HCT116 (cell line): ENCODE measurements at regions not wholly inside any gene's neighbourhood (a gene's known extent, or its start where the extent isn't known, plus 50 kb on each side); places are given as distances from the start of the nearest gene placed in this dataset.

Source experiments
- ATAC-seq: fragments of 200-7000 bp; cut with Tn5 transposase; 2 replicates; pipeline ENCODE4 v1.9.1; 2020; ENCODE audit warnings: mild to moderate bottlenecking, moderate library complexity
- BruUV-seq: library from RNA; stranded (reverse); fragments of 400-500 nt; replicated peaks from 2 replicates; lab custom pipeline; 2021; lab: Mats Ljungman, UMichigan
- CTCF ChIA-PET: fragments of 300-600 bp; sonication (Branson Sonifier 250); formaldehyde crosslinking; loops from one replicate; lab custom pipeline; 2021; ENCODE audit warnings: antibody characterized with exemption; lab: Charles Lee
- POLR2A ChIA-PET: fragments of 300-600, 350-600 bp; sonication (Branson Sonifier 250); formaldehyde crosslinking; loops from one replicate; lab custom pipeline; 2021; ENCODE audit warnings: antibody characterized with exemption; lab: Charles Lee
- RAD21 ChIA-PET, 2 experiments: fragments of 300-600 bp; sonication (Branson Sonifier 250); formaldehyde crosslinking; loops; one replicate each; lab custom pipeline; 2023; ENCODE audit warnings: low total read pairs in 2 of 2; ENCODE audit not compliant: uncharacterized antibody in 2 of 2, unreplicated experiment in 2 of 2, low non-redundant PET in 1 of 2; lab: Charles Lee
- DNase-seq: peaks from one replicate; pipeline ENCODE4 v3.0.0-alpha.2; 2010; ENCODE audit warnings: low read depth, low spot score
- H2AFZ ChIP-seq: fragments of 200-600 bp; shearing (Covaris generic), sonication (generic); 2 replicates; pipeline ENCODE4 v1.6.1; 2017; ENCODE audit warnings: low read depth, mixed run types, mixed read lengths, antibody characterized with exemption, low read length; ENCODE audit not compliant: poor library complexity, severe bottlenecking
- H3K27ac ChIP-seq: 2 replicates; pipeline ENCODE4 v1.5.1; 2012; ENCODE audit warnings: low read depth, low read length
- H3K27me3 ChIP-seq: fragments of 200-600 bp; sonication (generic); 2 replicates; pipeline ENCODE4 v1.6.1; 2016; ENCODE audit warnings: mixed run types, low read length, mixed read lengths; ENCODE audit not compliant: insufficient read depth
- H3K36me3 ChIP-seq, 2 experiments: fragments of 200-500 bp in 1 of 2; fragments of 200-600 bp in 1 of 2; sonication (Bioruptor generic) in 1 of 2; sonication (generic) in 1 of 2; 2 replicates each; pipeline versions ENCODE4 v1.5.1 to v1.6.1; 2014 to 2016; ENCODE audit warnings: low read length in 2 of 2, inconsistent platforms in 1 of 2, mixed read lengths in 1 of 2, mixed run types in 1 of 2; ENCODE audit not compliant: insufficient read depth in 2 of 2, control insufficient read depth in 1 of 2
- H3K4me1 ChIP-seq, 2 experiments: fragments of 200-600 bp in 1 of 2; sonication (generic) in 1 of 2; 2 replicates each; pipeline versions ENCODE4 v1.5.1 to v1.6.1; 2012 to 2017; ENCODE audit warnings: low read length in 2 of 2, inconsistent platforms in 1 of 2, mild to moderate bottlenecking in 1 of 2, mixed read lengths in 1 of 2, mixed run types in 1 of 2, moderate library complexity in 1 of 2; ENCODE audit not compliant: insufficient read depth in 2 of 2, control insufficient read depth in 1 of 2
- H3K4me2 ChIP-seq: fragments of 200-600 bp; sonication (generic); 2 replicates; pipeline ENCODE4 v1.6.1; 2017; ENCODE audit warnings: mixed run types, low read length, mixed read lengths
- H3K4me3 ChIP-seq, 2 experiments: fragments of 200-600 bp in 1 of 2; sonication (generic) in 1 of 2; replicated peaks in 1 of 2; 2 replicates each; pipeline ENCODE4 v1.5.1; 2011 to 2016; ENCODE audit warnings: low read length in 2 of 2, control low read depth in 1 of 2, low read depth in 1 of 2, mild to moderate bottlenecking in 1 of 2, mixed read lengths in 1 of 2, mixed run types in 1 of 2
- H3K79me2 ChIP-seq: fragments of 200-600 bp; sonication (generic); 2 replicates; pipeline ENCODE4 v1.6.1; 2017; ENCODE audit warnings: mild to moderate bottlenecking, mixed run types, low read length, moderate library complexity, mixed read lengths; ENCODE audit not compliant: insufficient read depth
- H3K9ac ChIP-seq: fragments of 200-600 bp; sonication (generic); 2 replicates; pipeline ENCODE4 v1.6.1; 2016; ENCODE audit warnings: low read length, mixed read lengths
- H3K9me2 ChIP-seq: fragments of 200-600 bp; sonication (generic), shearing (Covaris generic); 2 replicates; pipeline ENCODE4 v1.6.1; 2017; ENCODE audit warnings: mixed run types, mild to moderate bottlenecking, moderate library complexity; ENCODE audit not compliant: insufficient read depth
- H3K9me3 ChIP-seq, 2 experiments: fragments of 200-500 bp in 1 of 2; fragments of 200-600 bp in 1 of 2; sonication (Bioruptor generic) in 1 of 2; sonication (generic) in 1 of 2; 2 replicates each; pipeline ENCODE4 v1.6.1; 2014 to 2017; ENCODE audit warnings: low read length in 2 of 2, mixed read lengths in 2 of 2, inconsistent platforms in 1 of 2, low read depth in 1 of 2, mild to moderate bottlenecking in 1 of 2, mixed run types in 1 of 2, moderate library complexity in 1 of 2; ENCODE audit not compliant: control insufficient read depth in 1 of 2, insufficient read depth in 1 of 2
- H4K20me1 ChIP-seq: fragments of 200-600 bp; sonication (generic), shearing (Covaris generic); 2 replicates; pipeline ENCODE4 v1.6.1; 2017; ENCODE audit warnings: mixed run types, mild to moderate bottlenecking, moderate library complexity; ENCODE audit not compliant: insufficient read depth
- CEBPB ChIP-seq: IDR thresholded peaks from 2 replicates; pipeline ENCODE4 v1.6.1; 2012; ENCODE audit warnings: low read depth
- EGR1 ChIP-seq: IDR thresholded peaks from 2 replicates; pipeline ENCODE4 v1.6.1; 2012; ENCODE audit warnings: low read depth
- ELF1 ChIP-seq: IDR thresholded peaks from 2 replicates; pipeline ENCODE4 v1.6.1; 2012; ENCODE audit warnings: low read depth, borderline replicate concordance
- EZH2 ChIP-seq: fragments of 200-600 bp; sonication (generic); IDR thresholded peaks from 2 replicates; pipeline ENCODE4 v1.6.1; 2017; ENCODE audit warnings: antibody characterized with exemption, mixed run types
- EZH2phosphoT487 ChIP-seq: fragments of 200-600 bp; IDR thresholded peaks from 2 replicates; pipeline ENCODE4 v1.6.1; 2018; ENCODE audit warnings: antibody characterized with exemption, borderline replicate concordance
- JUND ChIP-seq: IDR thresholded peaks from 2 replicates; pipeline ENCODE4 v1.6.1; 2012
- POLR2A ChIP-seq: IDR thresholded peaks from 2 replicates; pipeline ENCODE4 v1.7.0; 2011; ENCODE audit warnings: borderline replicate concordance; ENCODE audit not compliant: insufficient read depth, insufficient read length; ENCODE audit errors: extremely low read depth
- RAD21 ChIP-seq: IDR thresholded peaks from 2 replicates; pipeline ENCODE4 v1.6.1; 2012; ENCODE audit warnings: low read depth, mild to moderate bottlenecking
- SIN3A ChIP-seq: IDR thresholded peaks from 2 replicates; pipeline ENCODE4 v1.6.1; 2012; ENCODE audit warnings: low read depth
- YY1 ChIP-seq: IDR thresholded peaks from 2 replicates; pipeline ENCODE4 v1.6.1; 2011; ENCODE audit warnings: low read length, low read depth, moderate library complexity, mild to moderate bottlenecking; ENCODE audit not compliant: insufficient replicate concordance; ENCODE audit errors: extremely low read depth
- ZFX ChIP-seq: fragments of 450-650 bp; IDR thresholded peaks from 2 replicates; pipeline ENCODE4 v1.6.1; 2017
- ZNF274 ChIP-seq: fragments of 200-500 bp; sonication (Bioruptor generic); IDR thresholded peaks from 2 replicates; pipeline ENCODE4 v1.6.1; 2014; ENCODE audit warnings: mild to moderate bottlenecking, low read depth, low read length, inconsistent platforms
- intact Hi-C: fragments of 100-400 bp; cut with micrococcal nuclease; formaldehyde crosslinking; loops from 2 replicates; pipeline ENCODE4 v1.10.0; 2022
- TF ChIP-seq, protein P1 (sequence below): IDR thresholded peaks from 2 replicates; pipeline ENCODE4 v1.6.1; 2011; ENCODE audit warnings: mild to moderate bottlenecking, low read length, moderate library complexity; ENCODE audit not compliant: insufficient replicate concordance; ENCODE audit errors: extremely low read depth
- TF ChIP-seq, protein P2 (sequence below): IDR thresholded peaks from 2 replicates; pipeline ENCODE4 v1.6.1; 2012
- TF ChIP-seq, protein P3 (sequence below): IDR thresholded peaks from 2 replicates; pipeline ENCODE4 v1.6.1; 2012; ENCODE audit warnings: low read depth

DNA sequence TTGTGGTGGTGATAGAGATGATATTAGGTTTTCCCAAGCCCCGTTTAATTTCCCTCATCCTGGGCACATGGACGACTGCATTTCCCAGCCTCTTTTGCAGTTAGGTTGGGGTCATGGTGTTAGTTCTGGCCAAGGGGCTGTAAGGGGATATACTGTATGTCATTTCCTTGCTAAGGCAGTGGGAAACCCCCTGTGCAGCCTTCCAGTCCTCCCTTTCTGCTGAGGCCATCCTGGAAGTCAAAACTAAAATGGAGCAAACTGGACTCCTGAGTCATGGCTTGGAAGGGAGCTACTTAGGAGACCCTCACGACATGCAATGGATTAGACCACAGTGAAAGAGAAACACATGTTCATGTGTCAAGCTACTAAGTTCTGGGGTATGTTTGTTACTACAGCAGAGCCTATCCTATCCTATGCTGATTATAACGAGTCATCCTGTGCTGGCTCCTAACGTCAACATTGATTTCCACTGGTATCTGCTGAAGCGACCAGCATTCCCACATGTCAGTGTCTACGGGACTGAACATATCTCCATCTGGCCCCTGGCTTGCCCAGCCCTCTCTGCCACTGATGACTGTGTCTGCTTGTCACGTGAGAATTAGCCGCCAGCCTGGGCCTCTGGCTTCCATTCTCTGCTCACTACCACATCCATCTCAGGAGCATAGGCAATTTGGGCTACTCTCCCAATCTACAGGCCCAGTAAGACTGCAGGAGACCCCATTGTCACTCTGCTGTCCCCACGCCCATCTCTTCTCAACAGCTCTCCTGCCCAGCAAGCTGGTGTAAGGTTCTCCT lies 85.6 kb upstream of the MEF2A start:
- H4K20me1 ChIP-seq = no peaks in the 10 kb centered on the region
- intact Hi-C loops = no loop called here
- ATAC-seq (no peak), DNase-seq (no peak)
- no peaks in the 10 kb centered on the region for H3K27me3 ChIP-seq
- CTCF ChIA-PET = no interaction called here
- H3K36me3 ChIP-seq = no peaks in the 10 kb centered on the region
- H3K9ac ChIP-seq = no peak overlapping the region
- no peak overlapping the region for H3K27ac ChIP-seq
- H3K4me1 ChIP-seq = no peaks in the 10 kb centered on the region; a peak in 1 of 4 replicates
- POLR2A ChIA-PET = no interaction called here
- no peak overlapping the region for H3K4me3 ChIP-seq
- RAD21 ChIA-PET = no interaction called here
- H3K79me2 ChIP-seq = no peaks in the 10 kb centered on the region
- BruUV-seq = no TSS peak
- no peaks in the 10 kb centered on the region for H3K9me2 ChIP-seq
- no peaks in the 10 kb centered on the region for H3K9me3 ChIP-seq
- no peak overlapping the region for H3K4me2 ChIP-seq
- TF ChIP-seq EGR1 = no peak
- no peak for TF ChIP-seq ELF1
- TF ChIP-seq, protein P1, sequence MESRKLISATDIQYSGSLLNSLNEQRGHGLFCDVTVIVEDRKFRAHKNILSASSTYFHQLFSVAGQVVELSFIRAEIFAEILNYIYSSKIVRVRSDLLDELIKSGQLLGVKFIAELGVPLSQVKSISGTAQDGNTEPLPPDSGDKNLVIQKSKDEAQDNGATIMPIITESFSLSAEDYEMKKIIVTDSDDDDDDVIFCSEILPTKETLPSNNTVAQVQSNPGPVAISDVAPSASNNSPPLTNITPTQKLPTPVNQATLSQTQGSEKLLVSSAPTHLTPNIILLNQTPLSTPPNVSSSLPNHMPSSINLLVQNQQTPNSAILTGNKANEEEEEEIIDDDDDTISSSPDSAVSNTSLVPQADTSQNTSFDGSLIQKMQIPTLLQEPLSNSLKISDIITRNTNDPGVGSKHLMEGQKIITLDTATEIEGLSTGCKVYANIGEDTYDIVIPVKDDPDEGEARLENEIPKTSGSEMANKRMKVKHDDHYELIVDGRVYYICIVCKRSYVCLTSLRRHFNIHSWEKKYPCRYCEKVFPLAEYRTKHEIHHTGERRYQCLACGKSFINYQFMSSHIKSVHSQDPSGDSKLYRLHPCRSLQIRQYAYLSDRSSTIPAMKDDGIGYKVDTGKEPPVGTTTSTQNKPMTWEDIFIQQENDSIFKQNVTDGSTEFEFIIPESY = no peak
- no peak for TF ChIP-seq EZH2
- TF ChIP-seq CEBPB = no peak
- TF ChIP-seq RAD21 = no peak
- TF ChIP-seq JUND = no peak
- no peak for TF ChIP-seq SIN3A
- no peak for TF ChIP-seq ZFX
- TF ChIP-seq, protein P2, sequence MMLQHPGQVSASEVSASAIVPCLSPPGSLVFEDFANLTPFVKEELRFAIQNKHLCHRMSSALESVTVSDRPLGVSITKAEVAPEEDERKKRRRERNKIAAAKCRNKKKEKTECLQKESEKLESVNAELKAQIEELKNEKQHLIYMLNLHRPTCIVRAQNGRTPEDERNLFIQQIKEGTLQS = no peak
- no peak for TF ChIP-seq EZH2phosphoT487
- TF ChIP-seq YY1 = no peak
- TF ChIP-seq, protein P3, sequence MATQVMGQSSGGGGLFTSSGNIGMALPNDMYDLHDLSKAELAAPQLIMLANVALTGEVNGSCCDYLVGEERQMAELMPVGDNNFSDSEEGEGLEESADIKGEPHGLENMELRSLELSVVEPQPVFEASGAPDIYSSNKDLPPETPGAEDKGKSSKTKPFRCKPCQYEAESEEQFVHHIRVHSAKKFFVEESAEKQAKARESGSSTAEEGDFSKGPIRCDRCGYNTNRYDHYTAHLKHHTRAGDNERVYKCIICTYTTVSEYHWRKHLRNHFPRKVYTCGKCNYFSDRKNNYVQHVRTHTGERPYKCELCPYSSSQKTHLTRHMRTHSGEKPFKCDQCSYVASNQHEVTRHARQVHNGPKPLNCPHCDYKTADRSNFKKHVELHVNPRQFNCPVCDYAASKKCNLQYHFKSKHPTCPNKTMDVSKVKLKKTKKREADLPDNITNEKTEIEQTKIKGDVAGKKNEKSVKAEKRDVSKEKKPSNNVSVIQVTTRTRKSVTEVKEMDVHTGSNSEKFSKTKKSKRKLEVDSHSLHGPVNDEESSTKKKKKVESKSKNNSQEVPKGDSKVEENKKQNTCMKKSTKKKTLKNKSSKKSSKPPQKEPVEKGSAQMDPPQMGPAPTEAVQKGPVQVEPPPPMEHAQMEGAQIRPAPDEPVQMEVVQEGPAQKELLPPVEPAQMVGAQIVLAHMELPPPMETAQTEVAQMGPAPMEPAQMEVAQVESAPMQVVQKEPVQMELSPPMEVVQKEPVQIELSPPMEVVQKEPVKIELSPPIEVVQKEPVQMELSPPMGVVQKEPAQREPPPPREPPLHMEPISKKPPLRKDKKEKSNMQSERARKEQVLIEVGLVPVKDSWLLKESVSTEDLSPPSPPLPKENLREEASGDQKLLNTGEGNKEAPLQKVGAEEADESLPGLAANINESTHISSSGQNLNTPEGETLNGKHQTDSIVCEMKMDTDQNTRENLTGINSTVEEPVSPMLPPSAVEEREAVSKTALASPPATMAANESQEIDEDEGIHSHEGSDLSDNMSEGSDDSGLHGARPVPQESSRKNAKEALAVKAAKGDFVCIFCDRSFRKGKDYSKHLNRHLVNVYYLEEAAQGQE = no peak
- no peak for TF ChIP-seq POLR2A
- no peak for TF ChIP-seq ZNF274
- TF ChIP-seq, all 23 proteins: peak for 0
- no peak overlapping the region for H2AFZ ChIP-seq
